Mucosa of gallbladder (tissue), 1 donor: ENCODE measurements at regions not wholly inside any gene's neighbourhood (a gene's known extent, or its start where the extent isn't known, plus 50 kb on each side); places are given as distances from the start of the nearest gene placed in this dataset.
"Not testable (repeated sequence)": the region's sequence is repeated elsewhere in the genome, so short reads cannot be mapped to it uniquely, and the experiment has no call there.

Experiments
- DNase-seq: peaks from one replicate; pipeline ENCODE4 v3.0.0-alpha.2; 2020; ENCODE audit warnings: low spot score
- donor health status: DM: no; HTN: no; CAD: no.

DNA sequence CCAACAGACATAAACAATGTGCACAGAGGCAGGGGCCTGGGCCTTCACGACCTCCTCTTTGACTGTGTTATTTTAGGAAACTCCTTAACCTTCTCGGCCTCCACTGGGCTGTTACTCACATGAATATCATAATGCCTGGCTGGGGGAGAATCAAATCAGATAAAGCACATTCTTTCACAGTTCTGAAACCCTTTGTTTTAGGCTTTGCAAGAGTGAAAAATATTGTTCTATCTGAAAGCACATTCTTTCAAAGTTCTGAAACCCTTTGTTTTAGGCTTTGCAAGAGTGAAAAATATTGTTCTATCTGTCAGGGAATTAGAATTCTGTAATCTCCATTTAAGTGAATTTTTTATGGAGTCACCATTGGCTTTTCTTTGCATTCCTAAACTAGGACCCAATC lies 50.7 kb upstream of the SYNDIG1 start:
- DNase-seq: no peak

DNA sequence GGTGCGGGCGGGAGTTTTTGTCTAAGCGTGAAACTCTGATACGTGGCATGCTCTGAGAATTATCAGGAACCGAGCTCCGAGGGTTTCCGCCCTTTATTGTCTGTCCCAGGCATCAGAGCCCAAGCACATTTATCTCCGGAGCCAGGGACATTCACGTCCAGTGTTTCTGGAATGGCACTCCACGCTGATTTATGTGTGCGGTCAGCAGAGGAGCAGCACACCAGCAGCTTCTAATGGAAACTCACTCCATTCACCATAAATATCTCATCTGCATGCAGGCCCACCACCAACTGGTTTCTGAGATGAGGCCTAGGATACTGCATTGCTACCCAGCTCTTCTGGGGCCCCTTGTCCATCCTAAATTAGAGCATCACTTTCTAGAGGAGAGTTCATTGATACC lies 51.9 kb upstream of the SYNDIG1 start:
- DNase-seq: no peak

DNA sequence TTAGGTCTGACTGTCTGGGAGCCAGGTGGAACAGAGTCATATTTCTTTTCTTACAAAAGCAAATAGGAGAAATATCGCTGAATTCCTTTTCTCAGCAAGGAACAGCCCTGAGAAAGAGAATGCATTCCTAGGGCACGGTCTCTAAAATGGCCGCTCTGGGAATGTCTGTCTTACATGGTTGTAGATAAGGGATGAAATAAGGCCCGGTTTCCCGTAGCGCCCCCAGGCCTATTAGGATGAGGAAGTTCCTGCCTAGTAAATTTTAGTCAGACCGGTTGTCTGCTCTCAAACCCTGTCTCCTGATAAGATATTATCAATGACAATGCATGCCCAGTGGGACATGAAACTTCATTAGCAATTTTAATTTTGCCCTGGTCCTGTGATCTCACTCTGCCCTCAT lies 54.0 kb upstream of the SYNDIG1 start:
- not testable (repeated sequence) for DNase-seq

DNA sequence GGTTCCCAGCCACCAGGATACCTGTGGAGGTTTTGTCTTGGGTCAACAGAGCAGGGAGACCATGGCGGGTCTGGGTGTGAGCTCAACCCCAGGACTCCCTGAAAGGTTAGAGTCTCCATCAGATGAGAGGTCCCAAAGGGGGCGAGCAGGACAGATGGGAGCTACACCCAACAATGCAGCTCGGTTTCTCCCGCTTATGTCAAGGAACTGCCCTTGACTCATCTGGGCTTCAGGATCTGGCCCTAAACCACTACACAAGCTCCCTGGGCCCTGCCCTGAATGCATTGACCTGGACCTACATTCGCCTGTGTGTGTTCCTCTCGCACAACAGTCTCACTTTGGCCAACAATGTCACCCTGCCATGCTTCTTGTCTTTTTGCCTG lies 57.6 kb upstream of the SYNDIG1 start:
- DNase-seq: no peak

DNA sequence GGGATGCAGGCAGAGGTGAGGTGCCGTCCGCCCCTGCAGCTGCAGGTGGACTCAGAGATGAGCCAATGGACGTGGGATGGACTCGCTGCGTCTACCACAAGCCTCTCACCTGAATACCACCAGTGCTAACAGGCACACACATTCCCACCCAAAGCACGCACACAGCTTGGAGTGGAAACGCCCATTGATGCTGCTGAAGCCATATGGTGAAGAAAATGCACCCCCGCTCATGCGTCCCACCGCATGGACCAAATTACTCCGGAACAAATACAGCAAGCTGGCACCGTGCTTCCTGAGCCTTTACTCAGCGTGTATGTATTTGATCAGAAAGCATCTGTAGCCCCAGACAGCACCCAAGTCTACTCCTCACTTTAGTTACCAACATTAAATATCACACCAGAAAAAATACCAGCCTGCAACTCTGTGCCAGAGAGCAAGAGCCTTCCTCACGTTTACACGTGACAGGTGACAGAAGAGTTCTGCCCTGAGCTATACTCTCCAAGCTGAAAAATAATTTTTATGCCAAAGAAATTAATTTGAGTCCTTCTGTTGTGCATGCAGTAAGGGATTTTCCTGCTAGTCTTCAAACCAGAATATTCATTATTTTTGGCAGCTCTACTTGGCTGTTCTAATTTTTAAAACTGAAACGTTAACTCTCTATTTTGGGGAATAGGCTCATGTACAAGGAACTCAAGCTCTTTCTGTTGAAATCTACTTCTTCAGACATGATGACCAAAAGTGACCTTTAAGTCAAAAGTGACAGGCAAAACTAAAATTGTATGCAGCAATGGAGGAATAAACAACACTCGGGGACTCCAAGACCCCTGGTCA lies 58.2 kb upstream of the SYNDIG1 start:
- no peak for DNase-seq

DNA sequence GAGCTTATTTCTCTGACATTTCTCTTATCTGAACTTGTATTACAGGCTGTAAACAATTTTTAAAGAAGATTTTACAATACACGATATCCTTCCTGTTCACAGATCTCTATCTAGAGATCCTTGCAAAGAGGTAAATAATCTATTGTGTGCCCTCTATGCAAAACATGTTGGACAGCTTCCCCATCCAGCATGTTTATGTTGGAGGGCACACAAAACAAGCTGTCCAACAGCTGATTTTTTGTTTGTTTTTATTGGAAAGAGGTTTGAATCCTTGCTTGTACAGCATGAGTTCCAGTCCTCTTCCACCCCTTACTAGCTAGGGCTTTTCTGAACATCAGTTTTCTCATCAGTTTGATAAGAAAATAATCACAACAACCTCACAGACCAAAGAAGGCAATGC lies 62.3 kb upstream of the SYNDIG1 start:
- DNase-seq: no peak

DNA sequence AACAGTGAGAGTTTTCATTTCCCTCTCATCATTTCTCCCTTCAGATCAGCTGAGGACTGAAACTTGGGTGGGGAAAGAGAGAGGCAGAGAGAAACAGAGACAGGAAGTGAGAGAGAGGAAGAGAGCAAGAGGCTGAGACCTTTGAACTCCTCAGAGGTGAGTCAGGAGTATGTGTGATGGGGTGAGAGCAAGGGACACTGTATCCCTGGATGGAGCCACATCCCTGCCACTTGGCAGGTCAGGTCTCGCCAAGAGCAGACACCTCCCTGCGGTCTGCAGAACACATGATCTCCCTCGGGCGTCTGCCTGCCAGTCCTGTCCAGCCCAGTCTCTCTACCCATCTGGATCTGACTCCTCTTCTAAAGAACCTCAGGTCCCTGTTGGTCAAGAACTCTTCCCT lies 62.7 kb upstream of the SYNDIG1 start:
- DNase-seq: no peak

DNA sequence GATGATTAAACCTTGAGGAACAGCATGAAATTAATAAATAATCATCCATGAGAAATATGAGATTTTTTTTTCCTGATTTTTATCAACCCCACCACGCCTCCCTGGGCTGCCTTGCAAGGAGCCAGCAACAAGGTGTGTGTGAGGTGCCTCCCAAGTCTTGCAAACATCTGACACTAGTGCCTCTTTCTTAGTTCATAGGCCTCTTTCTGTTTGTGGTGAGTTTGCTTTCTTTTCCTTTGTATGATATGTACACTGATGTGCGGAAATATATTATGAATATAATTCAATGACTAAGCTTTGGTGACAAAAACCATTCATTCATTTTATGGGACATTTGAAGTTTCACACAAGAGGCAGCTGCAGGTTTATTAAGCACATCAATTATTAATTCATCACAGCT lies 63.2 kb upstream of the SYNDIG1 start:
- no peak for DNase-seq

DNA sequence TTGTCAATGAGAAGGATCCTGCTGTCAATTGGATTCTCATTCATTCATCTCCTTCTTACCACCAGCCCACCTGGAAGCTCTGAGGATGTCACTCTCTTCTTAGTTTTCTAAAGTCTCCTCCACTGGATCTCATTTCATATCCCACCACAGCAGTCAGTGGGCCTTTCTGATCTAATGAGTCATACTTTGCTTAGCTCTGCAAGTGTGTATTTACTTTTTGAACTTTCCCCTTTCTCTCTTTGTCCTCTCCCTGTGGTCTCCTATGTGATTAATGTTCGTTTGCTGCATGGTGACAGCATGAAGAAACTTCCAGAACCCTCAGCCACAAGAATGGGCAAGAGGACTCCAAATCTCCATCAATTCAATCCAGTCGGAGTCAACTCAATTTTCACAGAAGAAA lies 63.6 kb upstream of the SYNDIG1 start:
- no peak for DNase-seq

DNA sequence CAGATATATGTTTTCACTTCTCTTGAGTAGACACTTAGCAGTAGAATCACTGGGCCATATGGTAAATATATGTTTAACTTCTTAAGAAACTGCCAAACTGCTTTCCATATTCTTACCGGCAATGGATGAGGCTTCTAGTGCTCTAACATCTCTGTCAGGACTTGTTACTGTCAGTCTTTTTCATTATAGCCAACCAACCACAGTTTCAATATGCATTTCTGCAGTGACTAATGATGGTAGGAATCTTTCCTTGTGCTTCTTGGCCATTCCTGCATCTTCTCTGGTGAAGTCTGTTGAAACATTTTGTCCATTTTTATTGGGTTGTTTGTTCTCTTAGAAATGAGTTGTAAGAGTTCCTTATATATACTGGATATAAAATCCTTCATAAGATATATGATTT lies 66.0 kb upstream of the SYNDIG1 start:
- no peak for DNase-seq

DNA sequence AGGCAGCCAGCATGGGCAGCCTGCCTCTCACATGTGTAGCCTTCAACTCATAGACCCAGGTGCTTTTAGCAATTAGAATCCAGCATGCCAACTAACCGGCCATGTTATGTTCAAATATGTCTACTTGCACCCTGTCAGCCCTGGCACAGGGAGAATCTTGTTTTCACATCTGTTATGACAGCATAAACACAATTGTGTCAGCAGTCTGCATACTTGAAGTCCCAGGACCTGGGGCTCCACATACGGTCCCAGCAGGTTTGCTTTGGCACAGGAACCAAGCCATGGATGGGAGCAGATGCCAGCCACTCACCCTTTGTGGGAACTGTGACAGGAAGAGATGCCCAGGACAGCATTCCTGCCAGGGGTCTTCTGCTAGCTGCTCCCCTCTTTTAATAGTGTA lies 67.2 kb upstream of the SYNDIG1 start:
- no peak for DNase-seq

DNA sequence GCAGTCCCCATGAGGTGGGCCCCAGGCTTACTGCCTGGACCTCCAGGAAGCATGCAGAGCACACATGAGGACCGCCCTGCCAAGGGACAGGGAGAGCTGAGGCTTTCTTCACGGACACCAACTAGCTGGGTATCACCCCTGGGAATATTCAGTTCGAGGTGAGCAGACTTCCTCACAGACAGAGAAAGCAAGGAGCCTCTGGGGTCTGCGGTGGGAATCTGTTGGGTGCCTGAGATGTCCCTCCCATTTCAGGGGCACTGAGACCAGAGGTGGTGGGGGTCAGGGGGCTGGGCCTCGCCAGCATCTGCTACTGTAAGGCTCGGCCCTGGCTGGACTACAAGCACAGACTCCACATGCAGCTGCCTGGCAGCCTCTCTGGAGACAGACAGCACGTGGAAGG lies 74.3 kb upstream of the SYNDIG1 start:
- no peak for DNase-seq

DNA sequence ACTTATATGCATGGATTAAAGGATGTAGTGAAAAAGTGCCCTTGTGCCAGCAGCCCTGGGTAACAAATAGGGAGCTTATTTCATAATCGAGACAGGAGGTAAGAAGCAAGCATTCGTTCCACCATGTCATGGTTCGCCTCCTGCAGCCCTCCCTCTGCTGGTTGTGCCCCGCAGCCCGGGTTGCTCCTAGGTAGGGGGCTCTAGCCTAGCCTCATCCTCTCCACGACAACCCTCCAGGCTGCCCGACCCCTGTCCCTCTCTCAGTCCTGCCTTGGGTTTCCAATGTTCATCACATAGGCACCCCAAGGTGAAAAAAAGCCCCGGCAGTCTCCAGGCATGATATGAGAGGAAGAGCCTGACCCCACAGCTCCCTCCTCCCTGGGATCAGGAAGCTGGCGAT lies 75.5 kb upstream of the SYNDIG1 start:
- DNase-seq: no peak

DNA sequence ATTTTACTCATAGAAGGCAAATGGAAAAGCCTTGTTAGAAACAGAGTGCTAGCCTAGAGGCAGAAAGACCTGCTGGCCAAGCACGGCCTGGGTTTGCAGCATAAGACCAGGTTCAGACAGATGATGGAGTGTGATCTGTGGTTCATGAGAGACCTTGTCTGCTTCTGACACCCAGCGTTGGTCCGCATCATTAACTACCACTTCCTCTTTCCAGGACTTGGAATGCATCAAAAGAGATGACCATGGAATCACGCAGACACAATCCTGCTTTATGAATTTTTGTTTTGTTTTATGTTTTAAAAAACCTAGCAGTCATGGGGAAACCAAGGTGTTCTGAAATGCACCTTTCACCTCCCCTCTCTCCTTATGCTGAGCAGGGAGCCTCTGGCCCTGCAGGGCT lies 76.8 kb upstream of the SYNDIG1 start:
- no peak for DNase-seq

DNA sequence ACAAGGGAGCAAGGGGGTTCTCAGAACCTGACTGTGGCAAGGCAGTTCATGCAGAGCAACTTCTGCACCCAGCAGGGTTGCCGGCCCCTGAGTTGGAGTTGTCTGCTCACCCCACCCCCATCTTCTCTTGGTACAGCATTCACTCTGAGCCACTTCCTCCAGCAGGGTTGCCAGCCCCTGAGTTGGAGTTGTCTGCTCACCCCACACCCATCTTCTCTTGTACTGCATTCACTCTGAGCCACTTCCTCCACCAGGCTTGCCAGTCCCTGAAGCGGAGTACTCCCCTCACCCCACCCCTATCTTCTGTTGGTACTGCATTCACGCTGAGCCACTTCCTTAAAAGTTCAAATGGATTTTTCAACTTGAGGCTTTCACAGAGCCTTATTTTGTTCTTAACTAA lies 79.7 kb upstream of the SYNDIG1 start:
- peak; percentile 44 for DNase-seq

DNA sequence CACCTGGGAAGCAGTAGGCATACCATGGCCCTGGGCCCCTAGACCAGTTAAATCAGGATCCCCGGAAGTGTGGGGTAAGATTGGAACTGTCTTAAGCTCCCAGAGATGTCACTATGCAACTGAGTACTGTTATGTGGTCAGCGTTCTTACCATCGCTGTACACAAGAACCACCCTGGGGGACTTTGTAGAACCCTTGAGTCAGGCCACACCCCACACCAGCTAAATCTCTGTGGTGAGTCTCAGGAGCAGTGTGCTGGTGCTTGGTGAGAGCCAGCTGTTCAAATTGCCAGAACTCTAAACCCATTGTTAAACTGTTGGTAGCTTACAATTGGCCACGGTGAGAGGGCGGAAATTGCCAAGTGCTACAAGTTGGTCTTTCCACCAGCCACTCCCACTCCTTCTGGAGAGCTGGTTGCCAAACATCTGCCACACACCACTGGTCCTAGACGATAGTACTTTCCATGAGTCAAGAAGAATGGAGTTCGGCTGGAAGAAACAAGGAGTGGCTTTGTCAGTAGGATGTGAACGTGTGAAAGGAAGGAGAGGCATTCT lies 80.5 kb upstream of the SYNDIG1 start:
- DNase-seq: no peak

DNA sequence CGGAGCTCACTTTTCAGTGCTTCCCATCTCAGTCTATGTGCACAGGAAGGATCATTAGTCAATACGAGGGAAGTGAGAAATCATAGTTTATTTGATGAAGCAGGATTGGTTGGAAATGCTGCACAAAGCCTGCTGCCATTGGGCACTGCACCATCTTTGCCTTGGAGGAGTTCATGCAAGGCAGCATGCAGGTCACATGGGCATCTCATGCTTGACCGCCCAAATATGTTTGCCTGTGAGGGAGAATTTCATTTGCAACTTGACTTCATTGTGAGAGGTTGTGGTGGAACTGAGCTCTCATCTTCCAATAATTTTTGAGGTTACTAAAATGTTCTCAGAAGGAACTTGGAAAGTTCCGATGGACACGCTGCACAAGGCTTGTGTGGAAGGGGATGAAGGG lies 83.9 kb upstream of the SYNDIG1 start:
- no peak for DNase-seq

DNA sequence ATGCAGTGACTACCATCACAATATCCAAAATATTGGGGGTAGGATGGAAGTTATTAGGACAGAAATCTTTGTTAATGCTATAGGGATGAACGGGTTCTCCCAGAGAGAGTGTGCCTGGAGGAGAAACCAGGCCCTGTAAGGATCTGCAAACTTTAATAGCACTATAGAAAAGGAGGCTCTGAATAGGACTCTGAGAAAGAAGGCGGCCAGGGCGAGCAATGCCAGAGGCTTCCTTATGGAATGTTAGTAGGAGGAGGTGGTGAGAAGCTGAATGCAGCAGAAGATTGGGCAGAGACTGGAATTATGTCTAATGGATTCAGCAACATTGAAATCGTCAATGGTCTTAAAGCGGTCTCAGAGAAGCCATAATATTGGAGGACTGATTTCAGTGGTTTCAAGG lies 84.6 kb upstream of the SYNDIG1 start:
- DNase-seq: no peak

DNA sequence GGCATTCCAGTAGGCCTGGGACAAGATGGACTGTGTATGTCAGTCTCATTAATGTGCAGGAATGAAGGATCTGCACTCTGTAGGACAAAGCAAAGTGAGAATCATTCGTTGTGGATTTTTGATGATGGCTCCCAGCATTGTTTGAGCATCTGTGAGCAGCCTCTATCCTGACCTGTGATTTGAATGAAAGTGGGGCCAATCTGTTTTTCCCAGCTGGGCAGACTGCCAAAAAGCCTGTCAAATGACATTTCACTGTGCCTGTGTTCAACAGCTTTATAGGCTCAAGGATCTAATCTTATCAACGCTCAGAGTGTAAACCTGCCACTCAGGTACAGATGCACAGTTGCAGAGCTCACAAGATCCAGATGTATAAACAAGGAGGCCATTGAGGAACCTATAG lies 86.7 kb upstream of the SYNDIG1 start:
- no peak for DNase-seq

DNA sequence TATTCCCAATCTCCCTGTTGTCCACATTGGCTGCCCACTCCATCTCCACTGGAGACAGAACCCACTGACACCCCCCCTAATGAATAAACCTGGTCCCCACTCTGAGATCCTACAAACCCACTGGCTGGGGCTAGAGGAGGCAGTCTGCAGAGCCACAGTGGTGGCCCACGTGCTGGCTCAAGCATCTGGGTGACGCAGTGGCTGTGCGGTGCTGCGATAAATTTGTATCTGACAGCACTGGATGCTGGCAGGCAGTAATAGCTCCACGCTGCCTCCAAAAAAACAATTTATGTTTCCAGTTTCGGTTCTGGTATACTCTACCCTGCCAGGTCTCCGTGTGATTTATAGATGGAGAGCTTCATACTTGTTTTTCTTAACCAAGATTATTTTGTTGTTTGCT lies 87.1 kb upstream of the SYNDIG1 start:
- DNase-seq: no peak

DNA sequence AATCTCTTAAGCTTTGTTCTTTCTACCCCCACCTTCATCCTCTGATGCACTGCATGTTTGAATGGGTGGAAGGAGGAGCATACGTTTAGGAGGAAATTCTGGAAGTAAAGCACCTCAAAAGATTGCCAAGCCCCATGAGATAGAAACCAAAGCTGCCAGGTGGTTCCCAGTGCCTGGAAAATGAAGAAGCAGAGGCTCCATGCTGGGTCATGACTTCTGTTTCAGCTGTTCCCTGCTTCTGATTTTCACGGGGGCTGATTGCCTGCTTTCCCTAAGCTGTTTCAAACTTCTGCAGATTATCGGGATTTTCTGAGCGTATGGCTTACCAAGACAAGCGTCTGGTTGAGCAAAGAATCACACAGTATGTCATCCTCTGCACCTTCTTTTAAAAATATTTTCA lies 87.5 kb upstream of the SYNDIG1 start:
- DNase-seq: no peak

DNA sequence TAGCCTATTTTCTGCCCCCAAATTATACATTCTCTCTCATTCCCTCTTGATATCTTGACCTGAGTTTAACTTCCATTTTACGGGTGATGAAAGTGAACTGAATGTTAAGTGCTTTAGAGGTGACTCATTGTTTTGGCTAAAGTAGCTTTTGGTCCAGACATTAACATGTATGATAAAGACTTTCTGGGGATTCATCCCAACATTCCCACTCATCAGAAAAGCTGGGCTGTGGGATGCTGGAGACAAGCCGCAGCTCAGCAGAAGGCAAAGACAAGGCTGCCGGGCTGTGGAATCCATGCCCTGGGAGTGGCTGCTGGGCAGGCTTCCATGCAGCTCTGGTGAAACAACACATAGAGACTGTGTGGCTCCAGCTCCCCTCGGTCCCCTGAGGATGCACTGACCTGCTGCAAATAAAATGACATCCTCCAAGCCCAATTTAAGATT lies 89.9 kb upstream of the SYNDIG1 start:
- DNase-seq: peak; percentile 26

DNA sequence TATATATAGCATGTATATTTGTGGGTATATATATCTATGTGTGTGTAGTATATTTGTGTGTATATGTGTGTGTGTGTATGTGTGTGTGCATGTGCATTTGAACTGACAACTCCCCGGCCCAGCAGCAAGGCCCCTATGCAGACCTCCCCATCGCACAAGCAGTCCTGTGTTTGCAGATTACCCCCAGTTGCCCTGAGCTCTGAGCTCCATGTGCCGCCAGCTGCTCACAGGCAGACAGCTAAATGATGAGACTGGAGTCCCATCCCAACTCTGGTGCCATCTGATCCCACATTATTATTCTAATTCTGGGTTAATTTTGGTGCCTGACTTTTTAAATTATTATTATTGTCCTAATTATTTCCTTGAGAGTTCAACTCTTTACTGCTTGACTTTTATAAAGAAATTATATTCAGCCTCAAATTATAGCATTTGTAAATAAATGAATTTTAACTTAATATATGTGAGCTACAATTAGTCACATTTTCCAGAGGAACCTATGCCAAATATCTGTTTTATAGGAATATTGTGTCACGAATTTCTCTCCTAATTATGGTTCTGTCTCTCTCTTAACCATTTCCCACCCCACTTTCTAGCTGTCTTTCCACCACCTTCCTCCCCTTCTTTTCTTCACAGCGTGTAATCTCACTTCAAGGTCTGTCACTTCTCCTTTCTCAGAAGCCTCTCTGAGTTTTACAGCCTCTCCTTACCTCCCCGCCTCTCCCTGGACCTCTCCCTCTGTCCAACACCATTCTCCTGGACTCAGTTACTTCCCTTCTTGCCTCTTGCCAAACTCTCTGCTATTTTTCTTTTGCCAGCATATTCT lies 90.6 kb upstream of the SYNDIG1 start:
- no peak for DNase-seq
